Mesodermal cell (in vitro differentiated cells): ENCODE measurements at regions not wholly inside any gene's neighbourhood (a gene's known extent, or its start where the extent isn't known, plus 50 kb on each side); places are given as distances from the start of the nearest gene placed in this dataset.

Source experiments
- H3K27ac ChIP-seq: 2 replicates; pipeline ENCODE4 v1.7.0; 2013; ENCODE audit warnings: mild to moderate bottlenecking, low read depth, low read length, moderate library complexity; ENCODE audit not compliant: severe bottlenecking
- H3K36me3 ChIP-seq: 2 replicates; pipeline ENCODE4 v1.7.1; 2013; ENCODE audit warnings: mild to moderate bottlenecking, low read length, moderate library complexity; ENCODE audit not compliant: control insufficient read depth, insufficient read depth
- H3K4me1 ChIP-seq: one replicate; pipeline ENCODE4 v1.7.1; 2013; ENCODE audit warnings: mild to moderate bottlenecking, low read length; ENCODE audit not compliant: insufficient read depth, control insufficient read depth, poor library complexity, severe bottlenecking
- H3K4me3 ChIP-seq: 2 replicates; pipeline ENCODE4 v1.7.0; 2013; ENCODE audit warnings: low read length, control low read depth, mild to moderate bottlenecking; ENCODE audit not compliant: insufficient read depth, poor library complexity, severe bottlenecking; ENCODE audit errors: extremely low read depth
- H3K9me3 ChIP-seq: 2 replicates; pipeline ENCODE4 v1.7.1; 2013; ENCODE audit warnings: mild to moderate bottlenecking, low read length, moderate library complexity; ENCODE audit not compliant: control insufficient read depth
- WGBS, 2 experiments: methylation state at CpG; one replicate each; pipeline ENCODE4 v1.1.5; 2013; ENCODE audit warnings: missing lambda C conversion rate in 2 of 2; ENCODE audit not compliant: insufficient coverage in 2 of 2; 5-methylcytosine and 5-hydroxymethylcytosine counted together

DNA sequence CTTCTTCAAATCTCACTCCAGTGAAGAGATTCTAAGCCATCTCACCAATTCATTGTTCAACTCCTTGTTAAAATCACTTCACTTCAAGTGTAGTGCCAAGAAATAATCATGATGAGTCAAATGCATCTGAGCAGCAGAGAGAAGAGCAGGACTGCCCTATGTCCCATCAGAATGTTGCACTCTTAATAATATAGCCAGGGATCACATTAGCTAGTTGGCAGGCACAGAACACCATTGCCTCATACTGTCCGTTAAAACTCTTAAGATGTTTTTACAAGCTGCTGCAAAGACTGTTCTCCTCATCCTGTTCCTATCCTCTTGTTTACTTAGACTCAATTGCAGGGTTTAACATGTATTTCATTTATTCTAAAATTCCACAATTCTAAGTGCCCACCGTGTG is 432.9 kb downstream of the PLPP3 start:
- H3K4me3 ChIP-seq = no peak overlapping the region
- 83 to 92% methylated on average over 2 of the region's 2 CpGs for WGBS, 2 experiments
- no peaks in the 10 kb centered on the region for H3K4me1 ChIP-seq
- H3K27ac ChIP-seq = no peak overlapping the region
- H3K36me3 ChIP-seq = no peaks in the 10 kb centered on the region
- H3K9me3 ChIP-seq = no peaks in the 10 kb centered on the region

DNA sequence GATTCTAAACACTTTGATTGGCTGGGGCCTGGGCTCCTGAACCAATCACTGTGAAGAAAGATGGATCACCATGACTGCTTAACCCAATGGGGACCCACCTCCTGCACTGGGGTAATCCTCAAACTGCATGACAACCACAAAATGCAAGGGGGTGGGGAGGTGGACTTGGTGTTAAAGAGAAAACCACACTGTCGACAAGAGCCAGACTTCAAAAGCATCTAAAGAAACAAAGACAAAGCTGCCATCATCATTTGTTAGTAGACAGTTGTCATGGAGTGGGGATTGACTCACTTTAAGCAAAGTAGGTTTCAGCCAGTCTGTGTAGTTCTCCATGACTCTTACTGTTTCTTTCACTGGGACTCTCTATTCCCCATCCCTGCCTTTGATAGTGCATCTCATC is 433.8 kb downstream of the PLPP3 start:
- no peak overlapping the region for H3K4me3 ChIP-seq
- H3K9me3 ChIP-seq = no peaks in the 10 kb centered on the region
- no peaks in the 10 kb centered on the region for H3K36me3 ChIP-seq
- no peak overlapping the region for H3K27ac ChIP-seq
- WGBS, 2 experiments = 80% methylated on average over 1 of the region's 1 CpG; no CpG with 5 or more reads in 1 of the 2 experiments
- H3K4me1 ChIP-seq = no peaks in the 10 kb centered on the region

DNA sequence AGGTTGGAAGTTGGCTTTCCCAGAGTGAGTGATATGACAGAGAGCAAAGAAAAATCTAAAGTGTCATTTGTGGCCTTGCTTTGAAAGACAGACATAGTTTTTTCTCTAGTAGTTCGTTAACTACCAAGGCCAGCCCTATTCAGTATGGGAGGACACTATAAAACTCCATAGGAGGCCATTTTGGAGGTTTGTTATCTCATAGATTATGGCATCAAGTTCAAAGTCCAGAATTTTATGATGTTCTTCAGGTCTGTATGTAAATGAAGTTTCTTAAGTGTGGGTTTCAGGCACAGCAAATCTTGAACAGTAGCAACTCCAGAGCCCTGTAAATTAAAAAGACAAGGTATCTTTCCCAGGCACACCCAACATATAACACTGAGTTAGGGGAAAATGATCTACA is 437.1 kb downstream of the PLPP3 start:
- Histone ChIP-seq H3K36me3 (no peaks in the 10 kb centered on the region), H3K4me1 (no peaks in the 10 kb centered on the region), H3K27ac (no peak overlapping the region), H3K9me3 (no peaks in the 10 kb centered on the region), H3K4me3 (no peak overlapping the region)
- 83% methylated on average over 1 of the region's 1 CpG; no CpG with 5 or more reads in 1 of the 2 experiments for WGBS, 2 experiments

DNA sequence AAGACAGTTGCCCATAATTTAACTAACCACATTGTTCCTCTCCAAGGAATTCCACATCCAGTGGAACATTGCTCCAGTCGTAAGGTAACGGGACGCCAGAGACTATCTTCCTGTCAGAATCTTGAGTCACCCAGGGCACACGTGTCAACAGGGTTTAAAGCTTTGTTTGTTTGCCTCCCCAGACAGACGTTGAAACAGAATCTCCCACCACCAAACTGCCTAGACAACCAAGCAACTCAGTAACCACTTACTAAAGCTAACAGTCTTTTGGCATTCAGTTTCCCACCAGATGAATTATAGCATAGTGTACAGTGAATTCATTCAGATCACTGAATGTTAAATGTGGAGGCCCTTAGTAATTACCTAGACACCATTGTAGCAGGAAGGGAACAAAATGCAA is 439.5 kb downstream of the PLPP3 start:
- no peak overlapping the region for H3K27ac ChIP-seq
- WGBS, 2 experiments = 65 to 76% methylated on average over 4 to 5 of the region's 5 CpGs

DNA sequence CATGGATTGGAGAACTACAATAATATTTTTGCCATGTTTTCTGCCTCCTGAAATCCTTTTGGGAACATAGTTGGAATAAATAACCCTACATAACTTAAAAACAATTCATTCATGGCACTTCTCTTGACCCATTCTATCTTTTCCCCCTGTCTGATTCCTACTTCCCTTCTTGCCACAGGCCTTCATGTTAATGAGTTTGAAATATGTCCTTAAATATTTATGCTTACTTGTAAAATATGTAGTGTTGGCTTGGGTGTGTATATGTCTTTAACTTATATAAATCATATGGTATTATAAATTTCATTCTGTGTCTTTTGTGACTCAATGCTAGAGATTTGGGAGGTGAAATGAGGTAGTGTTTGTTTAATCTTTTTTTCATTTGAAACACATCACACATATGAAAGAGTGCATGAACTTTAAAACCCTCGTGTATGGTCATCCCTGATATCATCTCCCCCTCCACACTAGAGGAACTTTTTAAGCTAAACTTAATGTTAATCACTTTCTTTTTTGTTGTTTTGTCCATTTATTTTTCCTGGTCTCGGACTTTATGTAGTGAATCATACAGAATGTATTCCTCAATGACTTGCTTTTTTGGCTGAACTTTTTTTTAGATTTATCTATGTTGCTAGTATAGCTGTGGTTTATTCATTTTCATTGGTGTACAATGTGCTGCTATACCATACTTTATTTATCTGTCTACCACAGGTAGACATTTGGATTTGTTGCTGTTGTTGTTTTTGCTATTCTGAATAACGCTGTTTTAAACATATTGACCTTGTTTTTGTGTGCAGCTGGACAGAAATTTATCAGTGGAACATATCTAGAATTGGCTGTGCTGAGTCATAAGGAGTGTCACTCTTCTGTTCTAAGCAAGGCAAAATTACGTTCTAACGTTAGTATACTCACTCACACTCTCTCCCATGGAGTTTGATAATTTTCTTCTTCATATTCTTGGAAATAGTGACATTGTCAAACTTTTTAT is 441.6 kb downstream of the PLPP3 start:
- no peaks in the 10 kb centered on the region for H3K9me3 ChIP-seq
- no peak overlapping the region for H3K27ac ChIP-seq
- H3K4me3 ChIP-seq = no peak overlapping the region
- no peaks in the 10 kb centered on the region for H3K4me1 ChIP-seq
- WGBS, 2 experiments = 80 to 100% methylated on average over 1 of the region's 5 CpGs
- no peaks in the 10 kb centered on the region for H3K36me3 ChIP-seq

More for the DNA sequence above, 439.5 kb downstream of the PLPP3 start:
- Histone ChIP-seq H3K4me1 (no peaks in the 10 kb centered on the region), H3K4me3 (no peak overlapping the region), H3K36me3 (no peaks in the 10 kb centered on the region), H3K9me3 (no peaks in the 10 kb centered on the region)

DNA sequence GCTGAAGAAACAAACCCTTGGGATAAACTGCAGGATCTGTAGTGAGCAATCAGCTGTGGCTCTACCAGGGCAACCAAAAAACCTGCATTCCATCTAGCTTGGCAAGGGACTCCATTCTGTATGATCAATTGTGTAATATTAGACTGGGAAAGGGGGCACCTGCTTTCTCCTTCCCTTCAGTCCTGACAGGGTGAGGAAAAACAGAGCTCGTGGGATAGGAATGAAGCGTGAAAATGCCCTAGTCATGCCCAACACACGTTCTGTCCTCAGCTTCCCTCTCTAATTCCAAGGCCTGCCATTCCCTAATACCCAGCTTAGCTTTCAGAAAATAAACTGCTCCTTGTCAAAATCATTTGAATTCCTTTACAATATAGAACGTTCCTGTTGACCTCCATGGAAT is 442.3 kb downstream of the PLPP3 start:
- no peak overlapping the region for H3K27ac ChIP-seq
- no peaks in the 10 kb centered on the region for H3K9me3 ChIP-seq
- 78 to 84% methylated on average over 2 to 4 of the region's 4 CpGs for WGBS, 2 experiments
- no peak overlapping the region for H3K4me3 ChIP-seq
- no peaks in the 10 kb centered on the region for H3K4me1 ChIP-seq
- H3K36me3 ChIP-seq = no peaks in the 10 kb centered on the region

DNA sequence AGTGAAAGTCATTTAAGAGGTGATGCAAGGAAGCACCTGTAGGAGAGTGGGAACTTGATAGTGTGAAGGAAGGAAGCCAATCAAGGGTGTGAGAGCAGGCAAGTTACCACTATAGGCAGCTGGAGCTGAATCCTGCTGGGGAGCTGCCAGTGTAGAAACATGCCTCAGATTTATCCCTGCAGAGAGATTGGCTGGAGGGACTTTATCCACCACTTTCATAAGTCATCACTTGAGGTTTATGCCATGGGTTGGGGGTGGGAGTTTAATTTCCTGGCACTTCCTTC is 443.6 kb downstream of the PLPP3 start:
- Histone ChIP-seq H3K36me3 (no peaks in the 10 kb centered on the region), H3K9me3 (no peaks in the 10 kb centered on the region), H3K4me1 (no peaks in the 10 kb centered on the region), H3K4me3 (no peak overlapping the region), H3K27ac (no peak overlapping the region)

DNA sequence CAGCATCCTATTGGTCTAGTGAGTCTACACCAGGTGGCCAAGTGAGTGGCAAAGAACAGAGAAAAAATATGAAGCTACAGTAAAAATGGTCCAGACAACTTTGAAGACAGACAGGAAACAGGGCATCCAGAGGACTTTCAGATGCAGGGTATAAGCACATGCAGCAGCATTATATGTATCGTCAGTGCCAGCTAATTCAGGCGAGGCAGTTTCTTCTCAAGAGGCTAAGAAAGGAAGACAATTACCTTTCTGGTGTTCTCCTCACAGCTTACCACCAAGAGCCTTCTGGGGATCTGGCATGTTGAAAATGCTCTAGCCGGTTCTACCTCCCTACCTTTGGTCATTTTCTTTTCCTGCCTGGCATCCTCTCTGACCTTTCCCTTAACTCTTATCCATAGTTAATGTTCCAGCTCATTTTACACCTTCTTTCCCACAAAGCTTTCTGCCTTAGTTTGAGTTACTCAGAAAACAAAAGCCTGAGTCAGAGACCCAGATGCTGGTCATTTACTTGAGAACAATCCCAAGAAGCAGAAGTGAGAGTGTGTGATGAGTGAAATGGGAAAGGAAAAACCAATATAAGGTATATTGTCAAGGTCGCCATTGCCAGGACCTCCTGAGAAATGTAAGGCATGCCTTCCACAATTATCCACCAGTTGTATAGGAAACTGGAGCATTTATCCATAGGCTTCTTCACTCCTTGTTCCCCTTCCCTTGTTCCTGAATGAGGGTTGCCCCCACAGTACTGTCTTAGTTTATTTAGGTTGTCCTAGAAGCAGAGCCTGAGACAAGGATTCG is 444.1 kb downstream of the PLPP3 start:
- Histone ChIP-seq H3K4me1 (no peaks in the 10 kb centered on the region), H3K4me3 (no peak overlapping the region), H3K9me3 (no peaks in the 10 kb centered on the region), H3K36me3 (no peaks in the 10 kb centered on the region), H3K27ac (no peak overlapping the region)
- 71 to 92% methylated on average over 3 to 5 of the region's 5 CpGs for WGBS, 2 experiments

DNA sequence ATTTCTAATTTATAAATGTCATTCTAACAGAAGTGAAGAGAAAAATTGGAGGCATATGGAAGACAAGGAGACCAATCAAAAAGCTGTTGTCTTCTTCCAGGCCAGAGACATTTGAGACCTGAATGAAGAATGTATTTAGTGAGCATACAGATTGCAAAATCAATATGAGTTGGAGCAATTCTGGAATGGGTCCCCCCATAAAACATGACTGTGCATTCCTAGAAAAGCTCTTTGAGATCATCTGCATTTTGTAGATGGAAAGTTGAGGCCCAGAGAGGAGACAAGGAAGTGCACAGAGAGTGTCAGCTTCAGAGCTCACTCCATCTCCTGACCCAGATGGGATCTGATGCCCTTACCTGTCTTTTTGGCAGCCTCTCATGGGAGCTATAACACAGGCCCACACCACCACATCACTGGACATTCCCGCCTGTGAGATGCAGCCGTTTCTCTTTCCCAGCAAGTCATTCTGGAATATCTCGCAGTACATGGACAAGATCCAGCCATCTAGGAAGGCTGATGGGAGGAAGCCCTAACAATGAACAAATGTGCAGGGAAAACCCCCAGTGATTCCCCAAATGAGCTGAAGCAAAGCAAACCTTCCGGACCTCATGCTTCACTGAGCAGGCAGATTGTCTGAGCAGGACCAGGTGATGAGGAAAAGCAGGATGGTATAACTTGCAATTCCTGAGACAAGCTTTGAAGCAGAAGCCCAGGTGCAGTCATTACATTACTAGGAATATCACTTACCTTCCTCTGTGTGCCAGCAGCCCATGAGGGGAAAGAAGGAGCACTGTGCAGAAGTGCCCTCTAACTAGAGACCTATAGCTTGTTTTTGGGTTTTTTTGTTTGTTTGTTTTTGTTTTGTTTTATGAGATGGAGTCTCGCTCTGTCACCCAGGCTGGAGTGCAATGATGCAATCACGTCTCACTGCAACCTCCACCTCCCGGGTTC is 445.6 kb downstream of the PLPP3 start:
- Histone ChIP-seq H3K36me3 (no peaks in the 10 kb centered on the region), H3K27ac (no peak overlapping the region), H3K4me1 (no peaks in the 10 kb centered on the region), H3K4me3 (no peak overlapping the region), H3K9me3 (no peaks in the 10 kb centered on the region)
- WGBS, 2 experiments = 94 to 100% methylated on average over 2 to 3 of the region's 7 CpGs

DNA sequence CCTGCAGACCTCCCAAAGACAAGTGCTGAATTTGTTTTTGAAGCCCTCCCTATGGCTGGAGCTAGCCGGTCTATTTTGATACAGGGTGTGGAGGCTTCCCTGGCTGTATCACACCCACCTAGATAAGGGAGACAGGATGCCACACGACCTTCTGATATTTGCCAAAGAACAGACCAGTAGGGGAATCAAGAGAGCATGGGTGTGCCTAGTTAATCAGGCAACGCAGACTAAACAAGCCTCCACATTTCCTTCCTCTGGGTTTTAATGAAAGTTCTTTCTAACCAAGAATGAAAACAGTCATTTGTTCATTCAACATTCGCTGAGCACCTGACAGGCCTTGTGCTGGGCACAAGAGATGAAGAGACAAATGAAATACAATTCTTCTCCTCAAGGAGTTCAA is 446.8 kb downstream of the PLPP3 start:
- Histone ChIP-seq H3K9me3 (no peaks in the 10 kb centered on the region), H3K4me3 (no peak overlapping the region), H3K4me1 (no peaks in the 10 kb centered on the region), H3K36me3 (no peaks in the 10 kb centered on the region), H3K27ac (no peak overlapping the region)
- WGBS, 2 experiments = 80 to 85% methylated on average over 1 to 4 of the region's 4 CpGs
